ENCODE measurements at regions not wholly inside any gene's neighbourhood (a gene's known extent, or its start where the extent isn't known, plus 50 kb on each side); places are given as distances from the start of the nearest gene placed in this dataset.
A peak's percentile ranks its signal among the peaks of the same experiment; 100 is the strongest.
"Not testable (repeated sequence)": the region's sequence is repeated elsewhere in the genome, so short reads cannot be mapped to it uniquely, and the experiment has no call there.

GRCh38 chr13:69616396-69616795 is 491.2 kb upstream of the ATXN8OS start:
- Mint-ChIP-seq H3K4me1 (ENCODE audit: low read depth) (peaks cover 5% of the 10 kb centered on the region), H3K9me3 (ENCODE audit: low read depth) (peaks cover 8% of the 10 kb centered on the region), H3K4me3 (ENCODE audit: low read depth) (no peak overlapping the region), H3K27me3 (no peaks in the 10 kb centered on the region), H3K27ac (no peak overlapping the region), H3K36me3 (ENCODE audit: insufficient read depth) (no peaks in the 10 kb centered on the region)
- no peak for DNase-seq (ENCODE audit: low spot score, unreplicated experiment)
- no peak for TF ChIP-seq CTCF (IDR thresholded peaks at IDR 0.05; ENCODE audit: unreplicated experiment)

- H3K27me3 Mint-ChIP-seq, result not testable (repeated sequence)
Observed at GRCh38 chr13:69615055-69615454, 492.6 kb upstream of the ATXN8OS start.

GRCh38 chr13:69604698-69605097 is 502.9 kb upstream of the ATXN8OS start:
- H3K9me3 Mint-ChIP-seq (ENCODE audit: low read depth), result no peaks in the 10 kb centered on the region

More at GRCh38 chr13:69615055-69615454, 492.6 kb upstream of the ATXN8OS start:
- H3K27ac Mint-ChIP-seq, result peak overlapping the region; percentile 43
- H3K9me3 Mint-ChIP-seq (ENCODE audit: low read depth); H3K4me1 Mint-ChIP-seq (ENCODE audit: low read depth); DNase-seq (ENCODE audit: low spot score, unreplicated experiment); H3K4me3 Mint-ChIP-seq (ENCODE audit: low read depth); H3K36me3 Mint-ChIP-seq (ENCODE audit: insufficient read depth): not testable (repeated sequence)

GRCh38 chr13:69603144-69603853 is 504.3 kb upstream of the ATXN8OS start:
- no peak for TF ChIP-seq CTCF (IDR thresholded peaks at IDR 0.05; ENCODE audit: unreplicated experiment)
- no peaks in the 10 kb centered on the region for H3K36me3 Mint-ChIP-seq (ENCODE audit: insufficient read depth)
- no peaks in the 10 kb centered on the region for H3K4me1 Mint-ChIP-seq (ENCODE audit: low read depth)
- no peak overlapping the region for H3K4me3 Mint-ChIP-seq (ENCODE audit: low read depth)
- no peaks in the 10 kb centered on the region for H3K27me3 Mint-ChIP-seq
- no peaks in the 10 kb centered on the region for H3K9me3 Mint-ChIP-seq (ENCODE audit: low read depth)
- H3K27ac Mint-ChIP-seq, result no peak overlapping the region
- DNase-seq (ENCODE audit: low spot score, unreplicated experiment), result no peak

More at GRCh38 chr13:69604698-69605097, 502.9 kb upstream of the ATXN8OS start:
- TF ChIP-seq CTCF (IDR thresholded peaks at IDR 0.05; ENCODE audit: unreplicated experiment), result no peak
- DNase-seq (ENCODE audit: low spot score, unreplicated experiment), result no peak
- no peaks in the 10 kb centered on the region for H3K36me3 Mint-ChIP-seq (ENCODE audit: insufficient read depth)
- H3K27me3 Mint-ChIP-seq, result no peaks in the 10 kb centered on the region
- H3K27ac Mint-ChIP-seq, result no peak overlapping the region
- no peak overlapping the region for H3K4me3 Mint-ChIP-seq (ENCODE audit: low read depth)
- no peaks in the 10 kb centered on the region for H3K4me1 Mint-ChIP-seq (ENCODE audit: low read depth)

GRCh38 chr13:69601661-69602060 is 506.0 kb upstream of the ATXN8OS start:
- H3K4me3 Mint-ChIP-seq (ENCODE audit: low read depth), result no peak overlapping the region
- H3K4me1 Mint-ChIP-seq (ENCODE audit: low read depth), result no peaks in the 10 kb centered on the region
- no peak for DNase-seq (ENCODE audit: low spot score, unreplicated experiment)
- H3K27ac Mint-ChIP-seq, result no peak overlapping the region
- H3K36me3 Mint-ChIP-seq (ENCODE audit: insufficient read depth), result no peaks in the 10 kb centered on the region
- TF ChIP-seq CTCF (IDR thresholded peaks at IDR 0.05; ENCODE audit: unreplicated experiment), result no peak
- H3K9me3 Mint-ChIP-seq (ENCODE audit: low read depth), result no peaks in the 10 kb centered on the region
- H3K27me3 Mint-ChIP-seq, result no peaks in the 10 kb centered on the region

- H3K4me3 Mint-ChIP-seq (ENCODE audit: low read depth), result no peak overlapping the region
- H3K27ac Mint-ChIP-seq, result no peak overlapping the region
- DNase-seq (ENCODE audit: low spot score, unreplicated experiment), result no peak
- H3K4me1 Mint-ChIP-seq (ENCODE audit: low read depth), result no peaks in the 10 kb centered on the region
- H3K9me3 Mint-ChIP-seq (ENCODE audit: low read depth), result no peaks in the 10 kb centered on the region
- no peaks in the 10 kb centered on the region for H3K27me3 Mint-ChIP-seq
- H3K36me3 Mint-ChIP-seq (ENCODE audit: insufficient read depth), result no peaks in the 10 kb centered on the region
- TF ChIP-seq CTCF (IDR thresholded peaks at IDR 0.05; ENCODE audit: unreplicated experiment), result no peak
Observed at GRCh38 chr13:69600811-69601210, 506.8 kb upstream of the ATXN8OS start.

Measured in progenitor cell of endocrine pancreas (in vitro differentiated cells).